Fibroblast of mammary gland (primary cell): ENCODE measurements at regions not wholly inside any gene's neighbourhood (a gene's known extent, or its start where the extent isn't known, plus 50 kb on each side); places are given as distances from the start of the nearest gene placed in this dataset.

ENCODE experiments used
- DNase-seq: peaks from one replicate; pipeline ENCODE4 v3.0.0-alpha.2; 2010; ENCODE audit warnings: low read depth
- H3K4me3 ChIP-seq: 2 replicates; pipeline ENCODE4 v1.5.1; 2011; ENCODE audit warnings: low read depth, mild to moderate bottlenecking, low read length, moderate library complexity; ENCODE audit not compliant: control insufficient read depth
- CTCF ChIP-seq: conservative IDR thresholded peaks from 2 replicates; pipeline ENCODE4 v1.5.1; 2011; ENCODE audit warnings: low read depth, low read length, inconsistent platforms; ENCODE audit not compliant: control insufficient read depth, insufficient read depth

- DNase-seq, result no peak
- TF ChIP-seq CTCF, result no peak
- no peak overlapping the region for H3K4me3 ChIP-seq
These were observed 386.5 kb upstream of the ASIC2 start for GRCh38 chr17:33679595-33679994.

- no peak overlapping the region for H3K4me3 ChIP-seq
- no peak for DNase-seq
- no peak for TF ChIP-seq CTCF
These were observed 387.4 kb upstream of the ASIC2 start for GRCh38 chr17:33680472-33680871.

GRCh38 chr17:33682599-33682998 lies 389.5 kb upstream of the ASIC2 start:
- TF ChIP-seq CTCF, result no peak
- no peak overlapping the region for H3K4me3 ChIP-seq
- DNase-seq, result no peak

GRCh38 chr17:33684735-33685134 lies 391.6 kb upstream of the ASIC2 start:
- no peak for TF ChIP-seq CTCF
- no peak for DNase-seq
- no peak overlapping the region for H3K4me3 ChIP-seq

- TF ChIP-seq CTCF, result peak; percentile 36
- no peak overlapping the region for H3K4me3 ChIP-seq
- DNase-seq, result peak; percentile 3
These were observed 393.1 kb upstream of the ASIC2 start for GRCh38 chr17:33686171-33686570.

- DNase-seq, result no peak
- no peak overlapping the region for H3K4me3 ChIP-seq
- TF ChIP-seq CTCF, result no peak
These were observed 394.7 kb upstream of the ASIC2 start for GRCh38 chr17:33687831-33688230.

GRCh38 chr17:33688771-33689170 lies 395.7 kb upstream of the ASIC2 start:
- H3K4me3 ChIP-seq, result no peak overlapping the region
- no peak for DNase-seq
- no peak for TF ChIP-seq CTCF
